IPS DF 19.7 (cell line): ENCODE measurements at regions not wholly inside any gene's neighbourhood (a gene's known extent, or its start where the extent isn't known, plus 50 kb on each side); places are given as distances from the start of the nearest gene placed in this dataset.

Source experiments
- DNase-seq: peaks from one replicate; pipeline ENCODE4 v3.0.0-alpha.2; 2013; ENCODE audit warnings: low read depth, low spot score

- DNase-seq, result no peak
Observed at GRCh38 chr6:102313699-102314098, 920.2 kb downstream of the GRIK2 start.

DNA sequence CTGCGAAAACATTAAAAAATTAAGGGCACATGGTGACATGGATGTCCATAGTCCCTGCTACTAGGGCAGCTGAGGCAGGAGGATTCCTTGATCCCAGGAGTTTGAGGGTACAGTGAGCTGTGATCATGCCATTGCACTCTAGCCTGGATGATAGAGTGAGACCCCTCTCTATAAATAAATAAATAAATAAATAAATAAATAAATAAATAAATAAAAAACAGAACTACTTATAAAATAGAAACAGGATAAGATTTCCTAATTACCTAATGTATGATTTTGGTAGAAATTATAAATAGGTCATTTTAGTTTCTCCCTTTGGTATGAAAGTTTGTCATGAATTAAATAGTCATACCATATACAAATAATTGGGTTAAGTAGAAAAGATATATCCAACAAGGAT, 916.2 kb downstream of the GRIK2 start:
- DNase-seq, result no peak

- DNase-seq, result no peak
Observed at GRCh38 chr6:102300350-102300749, 906.8 kb downstream of the GRIK2 start.

GRCh38 chr6:102298051-102298450, 904.5 kb downstream of the GRIK2 start:
- DNase-seq, result no peak
